PC-3 (cell line): ENCODE measurements at regions not wholly inside any gene's neighbourhood (a gene's known extent, or its start where the extent isn't known, plus 50 kb on each side); places are given as distances from the start of the nearest gene placed in this dataset.

Experiments used
- ATAC-seq: fragments of 200-7000 bp; cut with Tn5 transposase; 2 replicates; pipeline ENCODE4 v1.9.1; 2020; ENCODE audit warnings: mild to moderate bottlenecking, moderate library complexity
- BruUV-seq: library from RNA; stranded (reverse); fragments of 400-500 nt; replicated peaks from 2 replicates; lab custom pipeline; 2021; lab: Mats Ljungman, UMichigan
- CTCF ChIA-PET: fragments of 300-600 bp; sonication (Branson Sonifier 250); formaldehyde crosslinking; loops from one replicate; lab custom pipeline; 2022; ENCODE audit warnings: antibody characterized with exemption; lab: Charles Lee
- POLR2A ChIA-PET: fragments of 300-600 bp; sonication (Branson Sonifier 250); formaldehyde crosslinking; loops from one replicate; lab custom pipeline; 2022; ENCODE audit warnings: antibody characterized with exemption; ENCODE audit not compliant: unreplicated experiment; lab: Charles Lee
- DNase-seq: peaks from one replicate; pipeline ENCODE4 v3.0.0-alpha.2; 2015
- H2AFZ ChIP-seq: fragments of 300-600 bp; sonication (generic); 2 replicates; pipeline ENCODE4 v1.6.0; 2016; ENCODE audit warnings: antibody characterized with exemption, low read length
- H3F3A ChIP-seq: fragments of 300-600 bp; sonication (generic); one replicate; pipeline ENCODE4 v1.6.0; 2017; ENCODE audit warnings: antibody characterized with exemption, low read length, control low read depth, mild to moderate bottlenecking; ENCODE audit not compliant: unreplicated experiment
- H3K27ac ChIP-seq: fragments of 300-600 bp; sonication (generic); 2 replicates; pipeline ENCODE4 v1.5.1; 2016; ENCODE audit warnings: mild to moderate bottlenecking, low read length
- H3K27me3 ChIP-seq: fragments of 300-600 bp; sonication (generic); 2 replicates; pipeline ENCODE4 v1.6.1; 2016; ENCODE audit warnings: low read length, mixed read lengths
- H3K36me3 ChIP-seq: fragments of 300-600 bp; sonication (generic); 2 replicates; pipeline ENCODE4 v1.6.1; 2016; ENCODE audit warnings: low read depth, mixed run types, low read length, mixed read lengths
- H3K4me1 ChIP-seq: fragments of 300-600 bp; sonication (generic); 2 replicates; pipeline ENCODE4 v1.5.1; 2016; ENCODE audit warnings: low read length; ENCODE audit not compliant: insufficient read depth
- H3K4me2 ChIP-seq: fragments of 300-600 bp; sonication (generic); 2 replicates; pipeline ENCODE4 v1.6.0; 2016; ENCODE audit warnings: low read length
- H3K4me3 ChIP-seq: fragments of 300-600 bp; sonication (generic); 2 replicates; pipeline ENCODE4 v1.5.1; 2016; ENCODE audit warnings: mild to moderate bottlenecking, low read length, mixed read lengths
- H3K79me2 ChIP-seq: fragments of 300-600 bp; sonication (generic); 2 replicates; pipeline ENCODE4 v1.6.1; 2017; ENCODE audit warnings: low read length, mixed read lengths
- H3K9ac ChIP-seq: fragments of 300-600 bp; sonication (generic); 2 replicates; pipeline ENCODE4 v1.6.0; 2016; ENCODE audit warnings: mild to moderate bottlenecking, low read length
- H3K9me2 ChIP-seq: fragments of 300-600 bp; sonication (generic); replicated peaks from 2 replicates; pipeline ENCODE4 v1.6.1; 2016; ENCODE audit warnings: mixed run types, low read length, mixed read lengths
- H3K9me3 ChIP-seq: fragments of 300-600 bp; sonication (generic); 2 replicates; pipeline ENCODE4 v1.6.1; 2016; ENCODE audit warnings: low read length, mixed read lengths
- H4K20me1 ChIP-seq: fragments of 300-600 bp; sonication (generic); 2 replicates; pipeline ENCODE4 v1.6.1; 2016; ENCODE audit warnings: low read length, mixed read lengths
- EZH2 ChIP-seq: fragments of 300-600 bp; sonication (generic); IDR thresholded peaks from one replicate; pipeline ENCODE4 v1.6.1; 2017; ENCODE audit warnings: antibody characterized with exemption, mild to moderate bottlenecking, low read length; ENCODE audit not compliant: unreplicated experiment
- EZH2phosphoT487 ChIP-seq: fragments of 300-600 bp; sonication (generic); IDR thresholded peaks from 2 replicates; pipeline ENCODE4 v1.6.1; 2018; ENCODE audit warnings: mild to moderate bottlenecking, antibody characterized with exemption, low read length, borderline replicate concordance
- intact Hi-C: fragments of 100-400 bp; cut with micrococcal nuclease; formaldehyde crosslinking; loops from 2 replicates; pipeline ENCODE4 v1.9.0; 2023
- TF ChIP-seq, protein P1 (sequence below): fragments of 300-600 bp; sonication (generic); conservative IDR thresholded peaks from 2 replicates; pipeline ENCODE4 v1.5.1; 2017; ENCODE audit warnings: antibody characterized with exemption, low read depth, mild to moderate bottlenecking, low read length

DNA sequence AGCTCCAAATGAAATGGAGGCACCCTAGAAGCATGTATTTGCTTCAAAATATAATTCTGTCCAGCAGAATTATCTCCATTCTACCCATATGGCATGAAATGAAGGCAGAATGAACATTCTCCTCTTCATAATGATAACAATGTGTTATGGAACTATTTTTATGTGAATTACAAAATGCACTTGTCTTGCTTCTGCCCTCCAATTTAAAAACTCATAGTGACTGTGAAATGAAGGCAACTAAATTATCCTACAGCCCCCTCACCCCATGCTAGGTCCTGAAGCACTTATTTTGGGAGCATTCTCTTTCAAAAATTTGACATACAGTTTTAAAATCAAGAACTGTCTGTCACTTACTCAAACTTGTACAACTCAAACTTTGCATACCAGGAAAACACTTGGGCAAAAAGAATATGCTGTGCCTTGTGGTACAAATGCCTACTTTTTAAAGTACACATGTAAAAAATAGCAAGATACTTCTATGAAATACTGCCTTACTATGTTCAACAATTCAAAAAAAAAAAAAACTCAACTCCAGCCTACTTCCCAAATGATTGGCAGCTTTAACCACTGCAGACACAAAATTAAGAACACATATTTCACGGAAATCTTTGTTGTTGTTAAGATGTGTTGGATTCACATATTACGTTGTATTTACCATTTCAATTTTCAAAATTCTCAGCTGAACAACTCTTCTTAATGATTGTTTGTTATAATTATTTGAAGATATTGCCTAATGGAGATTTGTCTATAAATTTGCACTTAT lies 213.3 kb upstream of the NFIA start:
- Histone ChIP-seq H3K27me3 (peaks cover 84% of the 10 kb centered on the region), H3K36me3 (no peaks in the 10 kb centered on the region), H3K27ac (no peak overlapping the region), H3K4me1 (no peaks in the 10 kb centered on the region), H3F3A (no peaks in the 10 kb centered on the region), H3K4me3 (no peak overlapping the region), H3K79me2 (no peaks in the 10 kb centered on the region), H4K20me1 (0 out of 2 replicates have a peak, but pooled peaks cover 3% of the 10 kb centered on the region), H3K9ac (no peak overlapping the region), H3K9me3 (no peaks in the 10 kb centered on the region), H3K4me2 (no peak overlapping the region), H2AFZ (no peak overlapping the region), H3K9me2 (no peaks in the 10 kb centered on the region)
- ChIA-PET POLR2A (no interaction called here), CTCF (no interaction called here)
- no peak for ATAC-seq
- BruUV-seq: no TSS peak
- no peak for DNase-seq
- TF ChIP-seq EZH2 (no peak), EZH2phosphoT487 (no peak)
- TF ChIP-seq, protein P1, sequence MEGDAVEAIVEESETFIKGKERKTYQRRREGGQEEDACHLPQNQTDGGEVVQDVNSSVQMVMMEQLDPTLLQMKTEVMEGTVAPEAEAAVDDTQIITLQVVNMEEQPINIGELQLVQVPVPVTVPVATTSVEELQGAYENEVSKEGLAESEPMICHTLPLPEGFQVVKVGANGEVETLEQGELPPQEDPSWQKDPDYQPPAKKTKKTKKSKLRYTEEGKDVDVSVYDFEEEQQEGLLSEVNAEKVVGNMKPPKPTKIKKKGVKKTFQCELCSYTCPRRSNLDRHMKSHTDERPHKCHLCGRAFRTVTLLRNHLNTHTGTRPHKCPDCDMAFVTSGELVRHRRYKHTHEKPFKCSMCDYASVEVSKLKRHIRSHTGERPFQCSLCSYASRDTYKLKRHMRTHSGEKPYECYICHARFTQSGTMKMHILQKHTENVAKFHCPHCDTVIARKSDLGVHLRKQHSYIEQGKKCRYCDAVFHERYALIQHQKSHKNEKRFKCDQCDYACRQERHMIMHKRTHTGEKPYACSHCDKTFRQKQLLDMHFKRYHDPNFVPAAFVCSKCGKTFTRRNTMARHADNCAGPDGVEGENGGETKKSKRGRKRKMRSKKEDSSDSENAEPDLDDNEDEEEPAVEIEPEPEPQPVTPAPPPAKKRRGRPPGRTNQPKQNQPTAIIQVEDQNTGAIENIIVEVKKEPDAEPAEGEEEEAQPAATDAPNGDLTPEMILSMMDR: no peak
- intact Hi-C loops: no loop called here

DNA sequence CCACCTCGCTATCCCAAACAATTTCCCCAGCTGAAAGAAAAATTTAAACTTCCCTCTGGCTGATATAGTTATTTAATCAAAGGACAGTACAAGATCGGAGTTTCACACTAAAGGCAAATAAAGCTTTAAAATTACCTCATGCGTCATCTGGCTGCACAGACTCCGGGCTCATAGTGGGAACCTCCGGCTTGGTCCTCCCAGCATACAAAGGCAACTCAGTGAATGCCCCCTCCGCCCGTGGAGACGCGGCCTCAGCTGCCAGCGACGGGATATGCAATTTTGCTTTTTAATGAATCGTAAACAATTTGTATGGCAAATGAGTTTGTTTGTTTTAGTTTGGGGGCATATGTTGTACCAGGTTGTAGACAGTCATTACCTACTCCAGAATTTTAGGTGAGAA lies 214.6 kb upstream of the NFIA start:
- H3K36me3 ChIP-seq: no peaks in the 10 kb centered on the region
- no peak overlapping the region for H3K27ac ChIP-seq
- no peak for TF ChIP-seq EZH2phosphoT487
- TF ChIP-seq EZH2: no peak
- TF ChIP-seq, protein P1: no peak
- H3K9me3 ChIP-seq: no peaks in the 10 kb centered on the region
- H3K27me3 ChIP-seq: peaks cover 97% of the 10 kb centered on the region
- ATAC-seq (no peak), DNase-seq (no peak)
- H3K4me3 ChIP-seq: no peak overlapping the region
- no peaks in the 10 kb centered on the region for H3K4me1 ChIP-seq
- no peak overlapping the region for H3K9ac ChIP-seq
- no peaks in the 10 kb centered on the region for H3F3A ChIP-seq
- 0 out of 2 replicates have a peak, but pooled peaks cover 3% of the 10 kb centered on the region for H4K20me1 ChIP-seq
- POLR2A ChIA-PET: no interaction called here
- H2AFZ ChIP-seq: no peak overlapping the region
- intact Hi-C loops: no loop called here
- no peaks in the 10 kb centered on the region for H3K79me2 ChIP-seq
- no peak overlapping the region for H3K4me2 ChIP-seq
- no peaks in the 10 kb centered on the region for H3K9me2 ChIP-seq
- no TSS peak for BruUV-seq
- CTCF ChIA-PET: no interaction called here

DNA sequence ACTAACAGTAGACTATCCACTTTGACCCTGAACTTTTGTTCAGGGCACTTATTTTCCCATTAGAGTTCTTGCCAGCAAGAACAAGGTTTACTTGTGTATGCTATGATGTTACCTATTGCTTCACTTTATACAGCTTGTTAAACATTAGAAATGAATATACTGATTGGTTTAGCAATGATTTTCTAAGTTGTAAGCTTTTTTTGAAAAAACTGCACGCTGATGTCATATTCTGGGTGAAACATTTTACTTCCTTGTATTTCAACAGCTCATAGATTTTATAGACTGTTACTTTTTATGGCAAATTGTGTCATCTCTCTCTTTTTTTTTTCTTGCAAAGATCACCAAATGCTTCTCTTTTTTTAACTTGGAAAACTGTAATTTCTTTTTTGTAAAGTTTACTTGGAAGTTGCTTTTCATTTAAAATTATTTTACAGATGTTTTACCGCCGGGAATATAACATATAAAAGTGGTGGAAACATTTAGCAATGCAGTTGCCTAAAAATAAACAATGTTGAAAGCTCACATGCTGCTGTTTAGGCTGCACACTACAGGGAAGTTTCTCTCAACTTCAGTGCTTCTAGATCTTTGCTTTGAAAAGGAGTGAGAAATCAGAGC lies 215.3 kb upstream of the NFIA start:
- DNase-seq (no peak), ATAC-seq (no peak)
- H3K27ac ChIP-seq: no peak overlapping the region
- peaks cover 99% of the 10 kb centered on the region for H3K27me3 ChIP-seq
- H3K4me1 ChIP-seq: no peaks in the 10 kb centered on the region
- H3K9me3 ChIP-seq: no peaks in the 10 kb centered on the region
- TF ChIP-seq EZH2 (no peak), EZH2phosphoT487 (no peak)
- TF ChIP-seq, protein P1: no peak
- no peaks in the 10 kb centered on the region for H3K36me3 ChIP-seq
- H3K79me2 ChIP-seq: no peaks in the 10 kb centered on the region
- ChIA-PET CTCF (no interaction called here), POLR2A (no interaction called here)
- H4K20me1 ChIP-seq: 0 out of 2 replicates have a peak, but pooled peaks cover 3% of the 10 kb centered on the region
- no peaks in the 10 kb centered on the region for H3F3A ChIP-seq
- H3K4me3 ChIP-seq: no peak overlapping the region
- H3K9ac ChIP-seq: no peak overlapping the region
- no peak overlapping the region for H2AFZ ChIP-seq
- no peaks in the 10 kb centered on the region for H3K9me2 ChIP-seq
- no peak overlapping the region for H3K4me2 ChIP-seq
- no TSS peak for BruUV-seq
- intact Hi-C loops: no loop called here
